H9 (cell line): ENCODE measurements at regions not wholly inside any gene's neighbourhood (a gene's known extent, or its start where the extent isn't known, plus 50 kb on each side); places are given as distances from the start of the nearest gene placed in this dataset.
A peak's percentile ranks its signal among the peaks of the same experiment; 100 is the strongest.

Experiments used
- DNase-seq: peaks from one replicate; pipeline ENCODE4 v3.0.0-alpha.2; 2017
- H2AFZ ChIP-seq: one replicate; pipeline ENCODE4 v1.6.1; 2013; ENCODE audit warnings: mild to moderate bottlenecking, low read length, control low read depth, moderate library complexity
- H2AK5ac ChIP-seq: 2 replicates; pipeline ENCODE4 v1.6.1; 2013; ENCODE audit warnings: low read length, control low read depth, mixed read lengths; ENCODE audit not compliant: insufficient read length
- H2BK120ac ChIP-seq: one replicate; pipeline ENCODE4 v1.6.1; 2013; ENCODE audit warnings: low read depth, mild to moderate bottlenecking, low read length, control low read depth, inconsistent platforms; ENCODE audit not compliant: poor library complexity, severe bottlenecking
- H2BK12ac ChIP-seq: 2 replicates; pipeline ENCODE4 v1.6.1; 2013; ENCODE audit warnings: low read length, control low read depth, mixed read lengths, low read depth; ENCODE audit not compliant: insufficient read length
- H2BK15ac ChIP-seq: 2 replicates; pipeline ENCODE4 v1.6.1; 2013; ENCODE audit warnings: low read depth, low read length, control low read depth
- H2BK20ac ChIP-seq: one replicate; pipeline ENCODE4 v1.6.1; 2013; ENCODE audit warnings: low read depth, mild to moderate bottlenecking, low read length, control low read depth, inconsistent platforms; ENCODE audit not compliant: poor library complexity, severe bottlenecking
- H2BK5ac ChIP-seq: 2 replicates; pipeline ENCODE4 v1.6.1; 2013; ENCODE audit warnings: low read length, control low read depth, mixed read lengths; ENCODE audit not compliant: insufficient read length
- H3K14ac ChIP-seq: 2 replicates; pipeline ENCODE4 v1.6.1; 2013; ENCODE audit warnings: low read length, control low read depth; ENCODE audit not compliant: insufficient read depth
- H3K18ac ChIP-seq: 2 replicates; pipeline ENCODE4 v1.6.1; 2013; ENCODE audit warnings: low read depth, mild to moderate bottlenecking, mixed read lengths, low read length, control low read depth; ENCODE audit not compliant: insufficient read length
- H3K23ac ChIP-seq: 2 replicates; pipeline ENCODE4 v1.6.1; 2013; ENCODE audit warnings: low read length, control low read depth, mixed read lengths, low read depth; ENCODE audit not compliant: insufficient read length
- H3K23me2 ChIP-seq: 2 replicates; pipeline ENCODE4 v1.6.1; 2013; ENCODE audit warnings: low read depth, mild to moderate bottlenecking, mixed read lengths, low read length, control low read depth; ENCODE audit not compliant: insufficient read length, poor library complexity, severe bottlenecking
- H3K27ac ChIP-seq: 2 replicates; pipeline ENCODE4 v1.5.1; 2013; ENCODE audit warnings: low read length, control low read depth, mixed read lengths, low read depth; ENCODE audit not compliant: insufficient read length
- H3K27me3 ChIP-seq: 2 replicates; pipeline ENCODE4 v1.6.1; 2013; ENCODE audit warnings: low read length, control low read depth, inconsistent platforms; ENCODE audit not compliant: insufficient read depth
- H3K4ac ChIP-seq: 2 replicates; pipeline ENCODE4 v1.6.1; 2013; ENCODE audit warnings: low read depth, mild to moderate bottlenecking, control low read depth, inconsistent platforms, low read length, moderate library complexity
- H3K4me1 ChIP-seq: 2 replicates; pipeline ENCODE4 v1.6.1; 2013; ENCODE audit warnings: low read length, control low read depth, inconsistent platforms; ENCODE audit not compliant: insufficient read depth
- H3K4me2 ChIP-seq: 2 replicates; pipeline ENCODE4 v1.6.1; 2013; ENCODE audit warnings: low read length, control low read depth, mixed read lengths; ENCODE audit not compliant: insufficient read length, insufficient read depth
- H3K56ac ChIP-seq: 2 replicates; pipeline ENCODE4 v1.6.1; 2013; ENCODE audit warnings: low read depth, mild to moderate bottlenecking, mixed read lengths, low read length, control low read depth; ENCODE audit not compliant: insufficient read length
- H3K79me1 ChIP-seq: 2 replicates; pipeline ENCODE4 v1.6.1; 2013; ENCODE audit warnings: low read depth, mild to moderate bottlenecking, moderate library complexity, low read length, control low read depth, inconsistent platforms; ENCODE audit not compliant: insufficient read depth, poor library complexity, severe bottlenecking
- H3K79me2 ChIP-seq: 2 replicates; pipeline ENCODE4 v1.6.1; 2013; ENCODE audit warnings: low read length, control low read depth, inconsistent platforms; ENCODE audit not compliant: insufficient read depth
- H3K9ac ChIP-seq: 2 replicates; pipeline ENCODE4 v1.6.1; 2013; ENCODE audit warnings: low read length, control low read depth, mixed read lengths; ENCODE audit not compliant: insufficient read length; ENCODE audit errors: extremely low read depth
- H3K9me3 ChIP-seq: one replicate; pipeline ENCODE4 v1.6.1; 2013; ENCODE audit warnings: low read depth, low read length, inconsistent platforms; ENCODE audit not compliant: control insufficient read depth
- H3T11ph ChIP-seq: one replicate; pipeline ENCODE4 v1.6.1; 2013; ENCODE audit warnings: mild to moderate bottlenecking, low read length, control low read depth, inconsistent platforms
- H4K20me1 ChIP-seq: one replicate; pipeline ENCODE4 v1.6.1; 2013; ENCODE audit not compliant: control insufficient read depth, insufficient read length, insufficient read depth
- H4K5ac ChIP-seq: 2 replicates; pipeline ENCODE4 v1.6.1; 2013; ENCODE audit warnings: low read depth, mild to moderate bottlenecking, mixed read lengths, low read length, control low read depth; ENCODE audit not compliant: insufficient read length
- H4K8ac ChIP-seq: replicated peaks from 2 replicates; pipeline ENCODE4 v1.6.1; 2013; ENCODE audit warnings: low read length, control low read depth, mixed read lengths, low read depth; ENCODE audit not compliant: insufficient read length
- H4K91ac ChIP-seq: 2 replicates; pipeline ENCODE4 v1.6.1; 2013; ENCODE audit warnings: low read depth, mild to moderate bottlenecking, moderate library complexity, mixed read lengths, low read length, control low read depth; ENCODE audit not compliant: insufficient read length
- H3K27ac Mint-ChIP-seq, 3 experiments: 2 replicates in 2 of 3; 3 replicates in 1 of 3; pipeline ENCODE4 v1.8.0; 2020 to 2021; ENCODE audit warnings: mixed read lengths in 3 of 3, mild to moderate bottlenecking in 1 of 3, moderate library complexity in 1 of 3
- H3K27me3 Mint-ChIP-seq: 2 replicates; pipeline ENCODE4 v1.8.0; 2021; ENCODE audit warnings: low read depth, mild to moderate bottlenecking, moderate library complexity, mixed read lengths
- H3K36me3 Mint-ChIP-seq, 3 experiments: 2 replicates in 2 of 3; 3 replicates in 1 of 3; pipeline ENCODE4 v1.8.0; 2020 to 2021; ENCODE audit warnings: low read depth in 3 of 3, mixed read lengths in 3 of 3; ENCODE audit not compliant: insufficient read depth in 1 of 3
- H3K4me1 Mint-ChIP-seq, 2 experiments: 2 replicates each; pipeline ENCODE4 v1.8.0; 2020; ENCODE audit warnings: mixed read lengths in 2 of 2
- H3K4me3 Mint-ChIP-seq, 2 experiments: 2 replicates in 1 of 2; 3 replicates in 1 of 2; pipeline ENCODE4 v1.8.0; 2020 to 2021; ENCODE audit warnings: mild to moderate bottlenecking in 2 of 2, mixed read lengths in 2 of 2, moderate library complexity in 1 of 2
- H3K9me3 Mint-ChIP-seq, 2 experiments: 2 replicates in 1 of 2; 3 replicates in 1 of 2; pipeline ENCODE4 v1.8.0; 2020; ENCODE audit warnings: mild to moderate bottlenecking in 2 of 2, mixed read lengths in 2 of 2, moderate library complexity in 1 of 2
- CTCF ChIP-seq: fragments of 200-600 bp; sonication (generic); conservative IDR thresholded peaks from 3 replicates; pipeline ENCODE4 v1.8.0; 2021; ENCODE audit warnings: antibody characterized with exemption, mild to moderate bottlenecking
- WGBS: extraction: QIAGEN DNeasy Blood & Tissue Kit; methylation state at CpG from one replicate; pipeline ENCODE4 v1.1.7; 2013; ENCODE audit warnings: missing lambda C conversion rate, low lambda C conversion rate, mixed read lengths; ENCODE audit not compliant: insufficient read length; ENCODE audit errors: extremely low coverage; 5-methylcytosine and 5-hydroxymethylcytosine counted together

- H4K8ac ChIP-seq: no peak overlapping the region
- H2BK120ac ChIP-seq: no peak overlapping the region
- H3K56ac ChIP-seq: no peak overlapping the region
- H3K4ac ChIP-seq: no peak overlapping the region
- H4K20me1 ChIP-seq: no peaks in the 10 kb centered on the region
- H3K4me1 Mint-ChIP-seq: peaks cover 22 to 34% of the 10 kb centered on the region in 2 experiments
- no peaks in the 10 kb centered on the region for H3K79me2 ChIP-seq
- no peaks in the 10 kb centered on the region for H3K27me3 ChIP-seq
- H3K9me3 Mint-ChIP-seq: peaks cover 8 to 11% of the 10 kb centered on the region in 2 experiments; a peak in 4 of 5 replicates
- peaks cover 18% of the 10 kb centered on the region for H3K4me1 ChIP-seq
- peak overlapping the region; percentile 25 for H3K9ac ChIP-seq
- H2BK5ac ChIP-seq: peak overlapping the region; percentile 91
- H3K27ac ChIP-seq: peak overlapping the region; percentile 93
- no peak overlapping the region for H2BK20ac ChIP-seq
- no peak overlapping the region for H3K23ac ChIP-seq
- peak overlapping the region; percentile 57 for H2BK12ac ChIP-seq
- no peak overlapping the region; the same call in 1 of the 2 replicates for H3K14ac ChIP-seq
- no peak overlapping the region for H2AFZ ChIP-seq
- peak overlapping the region; percentile 19 for H3K4me2 ChIP-seq
- H4K91ac ChIP-seq: peak overlapping the region; percentile 49
- H2BK15ac ChIP-seq: no peak overlapping the region
- peaks cover 2% of the 10 kb centered on the region for H3K27me3 Mint-ChIP-seq
- no peak overlapping the region for H3T11ph ChIP-seq
- no peaks in the 10 kb centered on the region for H3K79me1 ChIP-seq
- no peak overlapping the region for H3K27ac Mint-ChIP-seq
- no peak overlapping the region for H3K4me3 Mint-ChIP-seq
- peak overlapping the region; percentile 57 for H3K18ac ChIP-seq
- no peak overlapping the region for H2AK5ac ChIP-seq
- H3K9me3 ChIP-seq: no peaks in the 10 kb centered on the region
- H3K23me2 ChIP-seq: peaks cover 5% of the 10 kb centered on the region
- peak overlapping the region; percentile 64 for H4K5ac ChIP-seq
- WGBS: no CpG with 5 or more reads among the region's 7 CpGs
- no peak for TF ChIP-seq CTCF
- H3K36me3 Mint-ChIP-seq: peaks cover 5 to 9% (median 9%) of the 10 kb centered on the region in 3 experiments
- DNase-seq: no peak
Observed at GRCh38 chr11:10911907-10912306, 54.1 kb upstream of the ZBED5 start.
